GM21423 (cell line): ENCODE measurements at regions not wholly inside any gene's neighbourhood (a gene's known extent, or its start where the extent isn't known, plus 50 kb on each side); places are given as distances from the start of the nearest gene placed in this dataset.

Experiments
- ATAC-seq: cut with Tn5 transposase; IDR thresholded peaks from one replicate; pipeline ENCODE4 v1.9.1; 2021; ENCODE audit warnings: mild to moderate bottlenecking, moderate library complexity; ENCODE audit not compliant: unreplicated experiment

GRCh38 chr2:4673025-4673489, 969.7 kb downstream of the DCDC2C start:
- ATAC-seq = no peak

- ATAC-seq = no peak
Measured at GRCh38 chr2:4674007-4674406, 970.6 kb downstream of the DCDC2C start.

- no peak for ATAC-seq
Measured at GRCh38 chr2:4675295-4675694, 971.9 kb downstream of the DCDC2C start.

- ATAC-seq = no peak
Measured at GRCh38 chr2:4678927-4679326, 975.6 kb downstream of the DCDC2C start.

GRCh38 chr2:4679391-4679790, 976.0 kb downstream of the DCDC2C start:
- ATAC-seq = no peak

GRCh38 chr2:4684921-4685320, 981.5 kb downstream of the DCDC2C start:
- no peak for ATAC-seq

GRCh38 chr2:4690913-4691312, 987.5 kb downstream of the DCDC2C start:
- no peak for ATAC-seq

- no peak for ATAC-seq
Measured at GRCh38 chr2:4693266-4693665, 989.9 kb downstream of the DCDC2C start.

GRCh38 chr2:4695281-4695861, 992.0 kb downstream of the DCDC2C start:
- ATAC-seq = no peak

- ATAC-seq = no peak
Measured at GRCh38 chr2:4715065-4715464, 977.1 kb upstream of the SOX11 start.

- no peak for ATAC-seq
Measured at GRCh38 chr2:4718777-4719176, 973.4 kb upstream of the SOX11 start.

- ATAC-seq = no peak
Measured at GRCh38 chr2:4725618-4726017, 966.6 kb upstream of the SOX11 start.

GRCh38 chr2:4732560-4732959, 959.6 kb upstream of the SOX11 start:
- no peak for ATAC-seq

GRCh38 chr2:4745056-4745991, 946.9 kb upstream of the SOX11 start:
- ATAC-seq = no peak

GRCh38 chr2:4753721-4754120, 938.5 kb upstream of the SOX11 start:
- ATAC-seq = no peak

- no peak for ATAC-seq
Measured at GRCh38 chr2:4762951-4763376, 929.2 kb upstream of the SOX11 start.

- no peak for ATAC-seq
Measured at GRCh38 chr2:4765787-4766530, 926.2 kb upstream of the SOX11 start.

GRCh38 chr2:4775668-4776067, 916.5 kb upstream of the SOX11 start:
- no peak for ATAC-seq

GRCh38 chr2:4780679-4781078, 911.5 kb upstream of the SOX11 start:
- ATAC-seq = no peak

- ATAC-seq = no peak
Measured at GRCh38 chr2:4782647-4783046, 909.5 kb upstream of the SOX11 start.

GRCh38 chr2:4791488-4791887, 900.7 kb upstream of the SOX11 start:
- no peak for ATAC-seq

- no peak for ATAC-seq
Measured at GRCh38 chr2:4792126-4792525, 900.1 kb upstream of the SOX11 start.
